ENCODE measurements at regions not wholly inside any gene's neighbourhood (a gene's known extent, or its start where the extent isn't known, plus 50 kb on each side); places are given as distances from the start of the nearest gene placed in this dataset.

GRCh38 chr4:32000846-32001488, 1280.8 kb downstream of the PCDH7 start:
- Histone ChIP-seq H4K91ac (ENCODE audit: insufficient read length, low read depth, low read length) (no peak overlapping the region), H3K14ac (ENCODE audit: insufficient read depth, low read length) (no peak overlapping the region), H4K5ac (ENCODE audit: insufficient read length, low read depth, low read length) (no peak overlapping the region), H3K23me2 (ENCODE audit: insufficient read length, low read depth, low read length, poor library complexity, severe bottlenecking) (no peaks in the 10 kb centered on the region), H2AK5ac (ENCODE audit: insufficient read length, low read length) (no peak overlapping the region), H3K9ac (ENCODE audit: extremely low read depth, insufficient read length, low read length) (no peak overlapping the region), H3K79me2 (ENCODE audit: insufficient read depth, low read length) (no peaks in the 10 kb centered on the region), H3K4me2 (ENCODE audit: insufficient read depth, insufficient read length, low read length) (no peak overlapping the region), H2BK5ac (ENCODE audit: insufficient read length, low read length) (no peak overlapping the region), H3K23ac (ENCODE audit: insufficient read length, low read depth, low read length) (no peak overlapping the region), H4K8ac (replicated peaks; ENCODE audit: insufficient read length, low read depth, low read length) (no peak overlapping the region), H2BK15ac (ENCODE audit: low read depth, low read length) (no peak overlapping the region), H2BK20ac (ENCODE audit: low read depth, low read length, poor library complexity, severe bottlenecking) (no peak overlapping the region), H2AFZ (ENCODE audit: low read length) (peak overlapping the region; percentile 93), H4K20me1 (ENCODE audit: control insufficient read depth, insufficient read depth, insufficient read length) (no peaks in the 10 kb centered on the region), H3T11ph (ENCODE audit: low read length) (peak overlapping the region; percentile 36), H3K4me1 (ENCODE audit: insufficient read depth, low read length) (no peaks in the 10 kb centered on the region), H3K4ac (ENCODE audit: low read depth, low read length) (no peak overlapping the region), H2BK12ac (ENCODE audit: insufficient read length, low read depth, low read length) (no peak overlapping the region), H3K9me3 (ENCODE audit: control insufficient read depth, low read depth, low read length) (no peaks in the 10 kb centered on the region), H2BK120ac (ENCODE audit: low read depth, low read length, poor library complexity, severe bottlenecking) (no peak overlapping the region), H3K27ac (ENCODE audit: insufficient read length, low read depth, low read length) (no peak overlapping the region), H3K79me1 (ENCODE audit: insufficient read depth, low read depth, low read length, poor library complexity, severe bottlenecking) (no peaks in the 10 kb centered on the region), H3K27me3 (ENCODE audit: insufficient read depth, low read length) (no peaks in the 10 kb centered on the region), H3K56ac (ENCODE audit: insufficient read length, low read depth, low read length) (no peak overlapping the region), H3K18ac (ENCODE audit: insufficient read length, low read depth, low read length) (no peak overlapping the region)
- Mint-ChIP-seq H3K4me1 (peaks cover 25 to 27% of the 10 kb centered on the region in 2 experiments), H3K36me3 (ENCODE audit: insufficient read depth in 1 of 3, low read depth in 3 of 3) (no peaks in the 10 kb centered on the region; a peak in 1 of 7 replicates), H3K27ac (peak overlapping the region in 1 of 3 experiments; percentile 59; a peak in 1 of 7 replicates), H3K9me3 (peaks cover 0 to 3% of the 10 kb centered on the region in 2 experiments; a peak in 1 of 5 replicates), H3K27me3 (ENCODE audit: low read depth) (no peaks in the 10 kb centered on the region), H3K4me3 (no peak overlapping the region)
- no peak for DNase-seq
- TF ChIP-seq CTCF (conservative IDR thresholded peaks at IDR 0.05), result no peak
- WGBS (ENCODE audit: extremely low coverage, insufficient read length, low lambda C conversion rate), result no CpG with 5 or more reads among the region's 4 CpGs

Data from H9 (cell line).